CD14-positive monocyte (primary cell): ENCODE measurements at regions not wholly inside any gene's neighbourhood (a gene's known extent, or its start where the extent isn't known, plus 50 kb on each side); places are given as distances from the start of the nearest gene placed in this dataset.

ENCODE experiments used
- DNase-seq, 3 donors: peaks; one replicate each; pipeline ENCODE4 v3.0.0-alpha.2; 2011 to 2022
- H2AFZ ChIP-seq: 2 replicates; pipeline ENCODE4 v1.6.0; 2012; ENCODE audit warnings: mild to moderate bottlenecking, low read depth, low read length, inconsistent platforms; ENCODE audit not compliant: insufficient read depth, poor library complexity, severe bottlenecking
- H3K27ac ChIP-seq, 2 donors: 1 replicate in 1 of 2; 2 replicates in 1 of 2; pipeline ENCODE4 v1.5.1; 2012 to 2013; ENCODE audit warnings: low read length in 2 of 2, control low read depth in 1 of 2, inconsistent platforms in 1 of 2, low read depth in 1 of 2, mild to moderate bottlenecking in 1 of 2
- H3K27me3 ChIP-seq, 2 donors: one replicate each; pipeline versions ENCODE4 v1.6.0 to v1.6.1; 2011 to 2013; ENCODE audit warnings: low read length in 2 of 2; ENCODE audit not compliant: control insufficient read depth in 2 of 2, insufficient read depth in 2 of 2
- H3K36me3 ChIP-seq, 2 donors: replicated peaks in 1 of 2; 1 replicate in 1 of 2; 2 replicates in 1 of 2; pipeline versions ENCODE4 v1.5.1 to v1.6.1; 2012 to 2013; ENCODE audit warnings: low read length in 2 of 2, control low read depth in 1 of 2, inconsistent platforms in 1 of 2, mild to moderate bottlenecking in 1 of 2; ENCODE audit not compliant: insufficient read depth in 2 of 2, control insufficient read depth in 1 of 2
- H3K4me1 ChIP-seq, 2 donors: 1 replicate in 1 of 2; 2 replicates in 1 of 2; pipeline versions ENCODE4 v1.5.1 to v1.6.1; 2012 to 2013; ENCODE audit warnings: low read length in 2 of 2, control low read depth in 1 of 2, inconsistent platforms in 1 of 2, mild to moderate bottlenecking in 1 of 2, moderate library complexity in 1 of 2; ENCODE audit not compliant: insufficient read depth in 2 of 2, control insufficient read depth in 1 of 2
- H3K4me2 ChIP-seq: replicated peaks from 2 replicates; pipeline ENCODE3; 2012; ENCODE audit warnings: low read length, moderate library complexity, mild to moderate bottlenecking; ENCODE audit not compliant: poor library complexity, severe bottlenecking; ENCODE audit errors: extremely low read depth
- H3K4me3 ChIP-seq, 3 experiments: fragments of 200-600 bp in 1 of 3; sonication (generic) in 1 of 3; replicated peaks in 1 of 3; 1 replicate in 2 of 3; 2 replicates in 1 of 3; pipeline ENCODE4 v1.5.1; 2011 to 2013; ENCODE audit warnings: low read length in 3 of 3, mild to moderate bottlenecking in 3 of 3, control low read depth in 2 of 3, low read depth in 2 of 3, inconsistent platforms in 1 of 3, moderate library complexity in 1 of 3
- H3K79me2 ChIP-seq: 2 replicates; pipeline ENCODE4 v1.6.0; 2012; ENCODE audit warnings: mild to moderate bottlenecking, control low read depth, inconsistent platforms, low read length, moderate library complexity; ENCODE audit not compliant: insufficient read depth
- H3K9ac ChIP-seq: 2 replicates; pipeline ENCODE4 v1.6.0; 2017; ENCODE audit warnings: low read length, mild to moderate bottlenecking; ENCODE audit not compliant: insufficient read depth, poor library complexity, severe bottlenecking
- H3K9me3 ChIP-seq, 2 donors: replicated peaks in 1 of 2; 1 replicate in 1 of 2; 2 replicates in 1 of 2; pipeline versions ENCODE4 v1.5.1 to v1.6.1; 2012 to 2013; ENCODE audit warnings: low read length in 2 of 2, control low read depth in 1 of 2; ENCODE audit not compliant: control insufficient read depth in 1 of 2, insufficient read depth in 1 of 2
- H4K20me1 ChIP-seq: 2 replicates; pipeline ENCODE4 v1.6.0; 2012; ENCODE audit warnings: mild to moderate bottlenecking, low read length, control low read depth, moderate library complexity; ENCODE audit not compliant: insufficient read depth
- H3K27ac Mint-ChIP-seq, 7 donors: one replicate each; pipeline ENCODE4 v1.8.0; 2020; ENCODE audit warnings: mild to moderate bottlenecking in 7 of 7, mixed read lengths in 7 of 7, moderate library complexity in 6 of 7, inconsistent platforms in 2 of 7
- H3K27me3 Mint-ChIP-seq, 3 donors: one replicate each; pipeline ENCODE4 v1.8.0; 2021 to 2022; ENCODE audit warnings: low read depth in 3 of 3, mild to moderate bottlenecking in 3 of 3, mixed read lengths in 3 of 3, moderate library complexity in 3 of 3, inconsistent platforms in 1 of 3
- H3K36me3 Mint-ChIP-seq, 2 donors: one replicate each; pipeline ENCODE4 v1.8.0; 2020; ENCODE audit warnings: mixed read lengths in 2 of 2, inconsistent platforms in 1 of 2, mild to moderate bottlenecking in 1 of 2
- H3K4me1 Mint-ChIP-seq: one replicate; pipeline ENCODE4 v1.8.0; 2020; ENCODE audit warnings: mild to moderate bottlenecking, mixed read lengths
- H3K4me3 Mint-ChIP-seq, 2 donors: one replicate each; pipeline ENCODE4 v1.8.0; 2020; ENCODE audit warnings: mild to moderate bottlenecking in 2 of 2, mixed read lengths in 2 of 2, moderate library complexity in 1 of 2
- H3K9me3 Mint-ChIP-seq, 7 donors: one replicate each; pipeline ENCODE4 v1.8.0; 2020 to 2022; ENCODE audit warnings: mixed read lengths in 7 of 7, mild to moderate bottlenecking in 6 of 7, moderate library complexity in 6 of 7, inconsistent platforms in 2 of 7
- CTCF ChIP-seq: fragments of 200-600 bp; IDR thresholded peaks from one replicate; pipeline ENCODE4 v1.8.0; 2022; ENCODE audit warnings: antibody characterized with exemption, mild to moderate bottlenecking
- WGBS: methylation state at CpG from one replicate; pipeline ENCODE4 v1.1.5; 2013; ENCODE audit warnings: missing lambda C conversion rate; ENCODE audit not compliant: insufficient coverage; 5-methylcytosine and 5-hydroxymethylcytosine counted together
- intact Hi-C, 2 donors: fragments of 100-400 bp; cut with micrococcal nuclease; formaldehyde crosslinking; loops; one replicate each; pipeline versions ENCODE4 v1.15.0 to v1.15.1; 2023

DNA sequence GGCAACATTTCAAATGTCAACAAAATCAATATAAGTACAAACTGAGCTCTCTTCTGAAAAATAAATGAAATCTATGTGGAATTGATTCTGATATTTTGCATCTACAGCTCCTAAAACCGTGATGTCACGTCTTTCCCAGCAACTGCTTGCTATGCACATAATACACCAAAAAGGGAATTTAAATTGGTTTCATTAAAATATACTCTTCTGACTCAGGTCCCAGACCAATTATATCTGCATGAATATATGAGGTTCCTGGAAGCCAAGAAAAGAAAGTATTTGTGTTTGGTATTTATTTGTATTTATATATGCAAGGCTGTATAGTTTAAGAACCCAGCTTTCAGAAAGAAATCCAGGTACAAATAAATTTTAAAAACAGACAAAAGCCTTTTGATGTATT is 1282.5 kb downstream of the SUCLG1 start:
- WGBS, result no CpG with 5 or more reads among the region's 2 CpGs
- Histone ChIP-seq H3K9me3 (peaks cover 0 to 18% of the 10 kb centered on the region in 2 donors), H3K4me3 (no peak overlapping the region), H3K4me1 (no peaks in the 10 kb centered on the region), H2AFZ (no peak overlapping the region), H3K4me2 (no peak overlapping the region), H3K79me2 (no peaks in the 10 kb centered on the region), H4K20me1 (no peaks in the 10 kb centered on the region), H3K27ac (no peak overlapping the region), H3K27me3 (no peaks in the 10 kb centered on the region), H3K9ac (no peak overlapping the region), H3K36me3 (no peaks in the 10 kb centered on the region)
- Mint-ChIP-seq H3K9me3 (peaks cover 0 to 12% (median 5%) of the 10 kb centered on the region in 7 donors), H3K36me3 (no peaks in the 10 kb centered on the region), H3K27me3 (no peaks in the 10 kb centered on the region), H3K27ac (no peak overlapping the region), H3K4me3 (no peak overlapping the region), H3K4me1 (no peaks in the 10 kb centered on the region)
- intact Hi-C loops, result no loop called here
- no peak for TF ChIP-seq CTCF
- no peak for DNase-seq

DNA sequence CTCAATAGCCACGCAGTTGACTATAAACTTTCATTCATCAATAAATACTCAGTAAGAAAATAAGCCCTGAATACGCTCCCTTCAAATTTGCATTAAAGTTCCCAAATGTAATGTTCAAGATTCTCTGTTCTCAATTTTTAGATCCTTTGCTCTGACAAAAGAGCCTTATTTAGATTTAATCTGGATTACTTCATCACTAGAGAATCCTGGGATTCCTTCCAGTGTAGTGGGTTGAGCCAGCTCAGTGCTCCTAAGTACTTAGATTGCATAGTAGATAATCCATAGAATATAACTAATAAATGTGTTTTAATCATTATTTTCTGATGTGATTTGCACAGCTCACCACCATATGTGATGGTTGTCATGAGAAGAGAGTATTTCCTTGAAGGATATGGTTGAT is 1286.2 kb downstream of the SUCLG1 start:
- no peak for DNase-seq
- H2AFZ ChIP-seq, result no peak overlapping the region
- no peak overlapping the region for H3K27ac ChIP-seq
- intact Hi-C loops, result no loop called here
- no peak overlapping the region for H3K9ac ChIP-seq
- no peak for TF ChIP-seq CTCF
- no peaks in the 10 kb centered on the region for H3K27me3 Mint-ChIP-seq
- H3K79me2 ChIP-seq, result no peaks in the 10 kb centered on the region
- H3K36me3 ChIP-seq, result no peaks in the 10 kb centered on the region
- no peak overlapping the region for H3K4me2 ChIP-seq
- no peak overlapping the region for H3K4me3 ChIP-seq
- H3K9me3 ChIP-seq, result peaks cover 0 to 8% of the 10 kb centered on the region in 2 donors
- no peaks in the 10 kb centered on the region for H4K20me1 ChIP-seq
- H3K4me1 Mint-ChIP-seq, result no peaks in the 10 kb centered on the region
- H3K36me3 Mint-ChIP-seq, result no peaks in the 10 kb centered on the region
- H3K4me1 ChIP-seq, result no peaks in the 10 kb centered on the region
- H3K27ac Mint-ChIP-seq, result no peak overlapping the region
- H3K4me3 Mint-ChIP-seq, result no peak overlapping the region
- peaks cover 0 to 12% (median 2%) of the 10 kb centered on the region in 7 donors for H3K9me3 Mint-ChIP-seq
- WGBS, result 86% methylated on average over 1 of the region's 2 CpGs
- no peaks in the 10 kb centered on the region for H3K27me3 ChIP-seq
